CD4-positive, alpha-beta T cell treated with Interleukin-4 for 4 hours (primary cell): ENCODE measurements at regions not wholly inside any gene's neighbourhood (a gene's known extent, or its start where the extent isn't known, plus 50 kb on each side); places are given as distances from the start of the nearest gene placed in this dataset.
"Not testable (repeated sequence)": the region's sequence is repeated elsewhere in the genome, so short reads cannot be mapped to it uniquely, and the experiment has no call there.

Source experiments
- DNase-seq: peaks from one replicate; pipeline ENCODE4 v3.0.0-alpha.2; 2020

- not testable (repeated sequence) for DNase-seq
Observed at GRCh38 chr12:9304540-9304939, 96.3 kb upstream of the PZP start.

- DNase-seq: not testable (repeated sequence)
Observed at GRCh38 chr12:9295872-9296271, 87.7 kb upstream of the PZP start.

GRCh38 chr12:9294072-9294620 is 86.0 kb upstream of the PZP start:
- not testable (repeated sequence) for DNase-seq

GRCh38 chr12:9293391-9293790 is 85.2 kb upstream of the PZP start:
- not testable (repeated sequence) for DNase-seq

- DNase-seq: not testable (repeated sequence)
Observed at GRCh38 chr12:9289984-9290383, 81.8 kb upstream of the PZP start.

- not testable (repeated sequence) for DNase-seq
Observed at GRCh38 chr12:9284724-9285123, 76.5 kb upstream of the PZP start.

GRCh38 chr12:9284197-9284596 is 76.0 kb upstream of the PZP start:
- not testable (repeated sequence) for DNase-seq

- DNase-seq: peak; percentile 61
Observed at GRCh38 chr12:9283346-9284095, 75.3 kb upstream of the PZP start.

GRCh38 chr12:9276990-9277389 is 68.8 kb upstream of the PZP start:
- no peak for DNase-seq

GRCh38 chr12:9273276-9273675 is 65.1 kb upstream of the PZP start:
- DNase-seq: no peak

GRCh38 chr12:9271875-9272274 is 63.7 kb upstream of the PZP start:
- DNase-seq: no peak

GRCh38 chr12:9264546-9264945 is 56.4 kb upstream of the PZP start:
- DNase-seq: no peak

GRCh38 chr12:9260931-9261330 is 52.7 kb upstream of the PZP start:
- no peak for DNase-seq

GRCh38 chr12:9258676-9259075 is 50.5 kb upstream of the PZP start:
- DNase-seq: no peak
